NK-92 treated with Interleukin-12 subunit alpha and Interleukin-12 subunit beta, amount 100 ng/mL, for 24 hours (cell line): ENCODE measurements at regions not wholly inside any gene's neighbourhood (a gene's known extent, or its start where the extent isn't known, plus 50 kb on each side); places are given as distances from the start of the nearest gene placed in this dataset.
"Not testable (repeated sequence)": the region's sequence is repeated elsewhere in the genome, so short reads cannot be mapped to it uniquely, and the experiment has no call there.

ENCODE experiments used
- DNase-seq: peaks from one replicate; lab custom pipeline; 2025; lab: John Stamatoyannopoulos, UW

- DNase-seq = no peak
Observed at GRCh38 chr20:59460352-59460751, 144.0 kb upstream of the PHACTR3 start.

GRCh38 chr20:59461526-59461925, 142.8 kb upstream of the PHACTR3 start:
- no peak for DNase-seq

- no peak for DNase-seq
Observed at GRCh38 chr20:59462249-59462648, 142.1 kb upstream of the PHACTR3 start.

- DNase-seq = no peak
Observed at GRCh38 chr20:59463541-59463940, 140.8 kb upstream of the PHACTR3 start.

- DNase-seq = no peak
Observed at GRCh38 chr20:59466107-59466815, 138.1 kb upstream of the PHACTR3 start.

- no peak for DNase-seq
Observed at GRCh38 chr20:59468831-59469230, 135.5 kb upstream of the PHACTR3 start.

GRCh38 chr20:59469267-59470252, 134.8 kb upstream of the PHACTR3 start:
- no peak for DNase-seq

GRCh38 chr20:59470521-59470920, 133.8 kb upstream of the PHACTR3 start:
- no peak for DNase-seq

- DNase-seq = no peak
Observed at GRCh38 chr20:59471653-59472421, 132.5 kb upstream of the PHACTR3 start.

GRCh38 chr20:59473742-59474141, 130.6 kb upstream of the PHACTR3 start:
- DNase-seq = no peak

GRCh38 chr20:59481067-59481466, 123.3 kb upstream of the PHACTR3 start:
- no peak for DNase-seq

- no peak for DNase-seq
Observed at GRCh38 chr20:59481477-59482018, 122.8 kb upstream of the PHACTR3 start.

- no peak for DNase-seq
Observed at GRCh38 chr20:59482351-59483187, 121.8 kb upstream of the PHACTR3 start.

GRCh38 chr20:59483481-59483880, 120.9 kb upstream of the PHACTR3 start:
- DNase-seq = no peak

GRCh38 chr20:59484228-59484627, 120.1 kb upstream of the PHACTR3 start:
- DNase-seq = no peak

- no peak for DNase-seq
Observed at GRCh38 chr20:59485576-59486454, 118.5 kb upstream of the PHACTR3 start.

GRCh38 chr20:59488459-59488858, 115.9 kb upstream of the PHACTR3 start:
- not testable (repeated sequence) for DNase-seq

GRCh38 chr20:59490196-59491004, 113.9 kb upstream of the PHACTR3 start:
- not testable (repeated sequence) for DNase-seq

- DNase-seq = no peak
Observed at GRCh38 chr20:59491884-59492283, 112.5 kb upstream of the PHACTR3 start.
